ENCODE measurements at regions not wholly inside any gene's neighbourhood (a gene's known extent, or its start where the extent isn't known, plus 50 kb on each side); places are given as distances from the start of the nearest gene placed in this dataset.
A peak's percentile ranks its signal among the peaks of the same experiment; 100 is the strongest.

GRCh38 chr1:244937099-244937498 lies 72.8 kb upstream of the HNRNPU start:
- no peak for DNase-seq
- H3K9me3 Mint-ChIP-seq = no peaks in the 10 kb centered on the region
- H3K27ac Mint-ChIP-seq = no peak overlapping the region
- no peaks in the 10 kb centered on the region for H3K4me1 Mint-ChIP-seq (ENCODE audit: low read depth)
- H3K4me3 Mint-ChIP-seq = no peak overlapping the region
- POLR2A ChIA-PET = no interaction called here
- Histone ChIP-seq H3K27ac (ENCODE audit: low read depth in 1 of 2, low read length in 2 of 2) (no peak overlapping the region), H3K27me3 (ENCODE audit: control insufficient read depth in 1 of 2, insufficient read depth in 2 of 2, low read length in 2 of 2) (no peaks in the 10 kb centered on the region), H3K4me3 (ENCODE audit: low read length) (no peak overlapping the region), H3K9me3 (ENCODE audit: control insufficient read depth in 1 of 2, insufficient read depth in 1 of 2, low read length in 2 of 2) (no peaks in the 10 kb centered on the region), H3K36me3 (ENCODE audit: insufficient read depth, low read length) (no peaks in the 10 kb centered on the region), H3K4me1 (ENCODE audit: insufficient read depth, low read length) (no peaks in the 10 kb centered on the region)
- intact Hi-C loops (cut with DNase I, micrococcal nuclease) = no loop called here
- no peak for TF ChIP-seq CTCF (IDR thresholded peaks at IDR 0.05)
- no peak for ATAC-seq (ENCODE audit: poor library complexity)
- H3K36me3 Mint-ChIP-seq (ENCODE audit: low read depth) = no peaks in the 10 kb centered on the region
- CTCF ChIA-PET = interaction anchor here (1.1 kb wide), 1 partner anchor 72 kb away, joined by 3 read pairs; the partner anchor contains the start of gene HNRNPU
- H3K27me3 Mint-ChIP-seq = no peaks in the 10 kb centered on the region

GRCh38 chr1:244920911-244921761 lies 56.8 kb upstream of the HNRNPU start:
- H3K27me3 ChIP-seq (ENCODE audit: control insufficient read depth in 1 of 2, insufficient read depth in 2 of 2, low read length in 2 of 2) = no peaks in the 10 kb centered on the region
- POLR2A ChIA-PET = interaction anchor here (1.0 to 1.3 kb wide), 2 partner anchors 48 to 86 kb away, joined by 4 read pairs; a partner anchor contains a TSS
- Mint-ChIP-seq H3K4me1 (ENCODE audit: low read depth) (peaks cover 10% of the 10 kb centered on the region), H3K36me3 (ENCODE audit: low read depth) (no peaks in the 10 kb centered on the region), H3K27me3 (peaks cover 16% of the 10 kb centered on the region), H3K27ac (no peak overlapping the region), H3K9me3 (no peaks in the 10 kb centered on the region), H3K4me3 (no peak overlapping the region)
- no peak for ATAC-seq (ENCODE audit: poor library complexity)
- no peaks in the 10 kb centered on the region for H3K9me3 ChIP-seq (ENCODE audit: control insufficient read depth in 1 of 2, insufficient read depth in 1 of 2, low read length in 2 of 2)
- H3K27ac ChIP-seq (ENCODE audit: low read depth in 1 of 2, low read length in 2 of 2) = no peak overlapping the region
- peak in 2 of 14 experiments; percentile 34 to 37 for DNase-seq
- peaks cover 7% of the 10 kb centered on the region for H3K4me1 ChIP-seq (ENCODE audit: insufficient read depth, low read length)
- intact Hi-C loops (cut with DNase I, micrococcal nuclease) = loop anchor here in 1 of 2 experiments (2.0 to 10.0 kb wide), 2 partner anchors 44 to 116 kb away; no protein-coding TSS in a partner anchor
- H3K36me3 ChIP-seq (ENCODE audit: insufficient read depth, low read length) = no peaks in the 10 kb centered on the region
- no peak overlapping the region for H3K4me3 ChIP-seq (ENCODE audit: low read length)
- no peak for TF ChIP-seq CTCF (IDR thresholded peaks at IDR 0.05)
- CTCF ChIA-PET = no interaction called here

- peaks cover 10% of the 10 kb centered on the region for H3K4me1 Mint-ChIP-seq (ENCODE audit: low read depth)
- H3K9me3 ChIP-seq (ENCODE audit: control insufficient read depth in 1 of 2, insufficient read depth in 1 of 2, low read length in 2 of 2) = no peaks in the 10 kb centered on the region
- H3K4me3 Mint-ChIP-seq = peak overlapping the region; percentile 90
- DNase-seq = no peak
- no peak for ATAC-seq (ENCODE audit: poor library complexity)
- POLR2A ChIA-PET = interaction anchor here (1.1 to 5.3 kb wide), 5 partner anchors 50 to 84 kb away, joined by 3 to 58 read pairs (median 23); partner anchors contain the start of genes COX20 and HNRNPU
- H3K27ac ChIP-seq (ENCODE audit: low read depth in 1 of 2, low read length in 2 of 2) = no peak overlapping the region
- CTCF ChIA-PET = interaction anchor here (0.6 to 2.1 kb wide), 6 partner anchors 50 to 123 kb away, joined by 3 to 9 read pairs (median 3); partner anchors contain the start of gene COX20
- no peaks in the 10 kb centered on the region for H3K36me3 ChIP-seq (ENCODE audit: insufficient read depth, low read length)
- intact Hi-C loops (cut with DNase I, micrococcal nuclease) = loop anchor here (1.0 to 10.0 kb wide), 5 partner anchors 45 to 115 kb away; partner anchors contain the start of gene COX20 (in 2 of the 2)
- H3K4me3 ChIP-seq (ENCODE audit: low read length) = peak overlapping the region; percentile 55
- no peaks in the 10 kb centered on the region for H3K36me3 Mint-ChIP-seq (ENCODE audit: low read depth)
- peaks cover 16% of the 10 kb centered on the region for H3K27me3 Mint-ChIP-seq
- H3K27me3 ChIP-seq (ENCODE audit: control insufficient read depth in 1 of 2, insufficient read depth in 2 of 2, low read length in 2 of 2) = no peaks in the 10 kb centered on the region
- H3K4me1 ChIP-seq (ENCODE audit: insufficient read depth, low read length) = peaks cover 7% of the 10 kb centered on the region
- no peak for TF ChIP-seq CTCF (IDR thresholded peaks at IDR 0.05)
- H3K27ac Mint-ChIP-seq = peak overlapping the region; percentile 56
- no peaks in the 10 kb centered on the region for H3K9me3 Mint-ChIP-seq
Observed at GRCh38 chr1:244919320-244920282, 55.3 kb upstream of the HNRNPU start.
